ENCODE measurements at regions not wholly inside any gene's neighbourhood (a gene's known extent, or its start where the extent isn't known, plus 50 kb on each side); places are given as distances from the start of the nearest gene placed in this dataset.

- Histone ChIP-seq H3K4ac (ENCODE audit: low read depth, low read length) (no peak overlapping the region), H2BK20ac (ENCODE audit: low read depth, low read length, poor library complexity, severe bottlenecking) (no peak overlapping the region), H2AFZ (ENCODE audit: low read length) (no peak overlapping the region), H3K4me1 (ENCODE audit: insufficient read depth, low read length) (no peaks in the 10 kb centered on the region), H3K79me2 (ENCODE audit: insufficient read depth, low read length) (no peaks in the 10 kb centered on the region), H2BK12ac (ENCODE audit: insufficient read length, low read depth, low read length) (no peak overlapping the region), H2BK5ac (ENCODE audit: insufficient read length, low read length) (no peak overlapping the region), H4K5ac (ENCODE audit: insufficient read length, low read depth, low read length) (no peak overlapping the region), H3K56ac (ENCODE audit: insufficient read length, low read depth, low read length) (no peak overlapping the region), H3K4me2 (ENCODE audit: insufficient read depth, insufficient read length, low read length) (no peak overlapping the region), H3K23ac (ENCODE audit: insufficient read length, low read depth, low read length) (no peak overlapping the region), H3K27ac (ENCODE audit: insufficient read length, low read depth, low read length) (no peak overlapping the region), H4K91ac (ENCODE audit: insufficient read length, low read depth, low read length) (no peak overlapping the region), H3K9me3 (ENCODE audit: control insufficient read depth, low read depth, low read length) (no peaks in the 10 kb centered on the region), H2BK120ac (ENCODE audit: low read depth, low read length, poor library complexity, severe bottlenecking) (no peak overlapping the region), H3K9ac (ENCODE audit: extremely low read depth, insufficient read length, low read length) (no peak overlapping the region), H3K23me2 (ENCODE audit: insufficient read length, low read depth, low read length, poor library complexity, severe bottlenecking) (no peaks in the 10 kb centered on the region), H3K27me3 (ENCODE audit: insufficient read depth, low read length) (no peaks in the 10 kb centered on the region), H2AK5ac (ENCODE audit: insufficient read length, low read length) (no peak overlapping the region), H4K8ac (replicated peaks; ENCODE audit: insufficient read length, low read depth, low read length) (no peak overlapping the region), H2BK15ac (ENCODE audit: low read depth, low read length) (no peak overlapping the region), H4K20me1 (ENCODE audit: control insufficient read depth, insufficient read depth, insufficient read length) (no peaks in the 10 kb centered on the region), H3K14ac (ENCODE audit: insufficient read depth, low read length) (no peak overlapping the region), H3T11ph (ENCODE audit: low read length) (no peak overlapping the region), H3K18ac (ENCODE audit: insufficient read length, low read depth, low read length) (no peak overlapping the region), H3K79me1 (ENCODE audit: insufficient read depth, low read depth, low read length, poor library complexity, severe bottlenecking) (no peaks in the 10 kb centered on the region)
- Mint-ChIP-seq H3K4me3 (no peak overlapping the region), H3K36me3 (ENCODE audit: insufficient read depth in 1 of 3, low read depth in 3 of 3) (peaks cover 0 to 4% (median 2%) of the 10 kb centered on the region in 3 experiments; a peak in 3 of 7 replicates), H3K27ac (no peak overlapping the region), H3K27me3 (ENCODE audit: low read depth) (no peaks in the 10 kb centered on the region), H3K9me3 (peaks cover 6 to 7% of the 10 kb centered on the region in 2 experiments; a peak in 3 of 5 replicates), H3K4me1 (peaks cover 0 to 6% of the 10 kb centered on the region in 2 experiments; a peak in 1 of 4 replicates)
- TF ChIP-seq CTCF (conservative IDR thresholded peaks at IDR 0.05): no peak
- no CpG with 5 or more reads among the region's 3 CpGs for WGBS (ENCODE audit: extremely low coverage, insufficient read length, low lambda C conversion rate)
- no peak for DNase-seq
Measured at GRCh38 chr4:85114526-85114925, 148.0 kb upstream of the WDFY3 start.

Data from H9 (cell line).